GM21786 (cell line): ENCODE measurements at regions not wholly inside any gene's neighbourhood (a gene's known extent, or its start where the extent isn't known, plus 50 kb on each side); places are given as distances from the start of the nearest gene placed in this dataset.

ENCODE experiments used
- ATAC-seq: cut with Tn5 transposase; IDR thresholded peaks from one replicate; pipeline ENCODE4 v1.9.1; 2021; ENCODE audit not compliant: unreplicated experiment

DNA sequence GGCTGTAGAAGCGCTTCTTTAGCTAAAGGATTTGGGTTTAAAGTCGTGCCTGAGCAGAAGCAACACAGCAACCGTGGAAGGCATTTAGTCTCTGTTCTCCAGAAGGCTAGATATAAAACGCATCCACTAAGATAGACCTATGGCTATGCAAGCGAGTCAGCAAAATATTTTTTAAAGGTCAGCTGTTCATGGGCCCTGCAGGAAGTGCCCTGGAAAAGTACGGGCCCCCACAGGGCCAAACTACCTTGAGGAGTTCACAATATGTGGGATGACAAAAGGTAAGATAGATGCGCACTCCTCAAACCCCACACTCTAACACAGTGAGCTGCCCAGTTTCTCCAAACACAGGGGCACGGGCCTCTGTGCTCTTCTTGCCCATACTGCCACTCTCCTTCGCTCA, 261.6 kb downstream of the VPS13C start:
- no peak for ATAC-seq

DNA sequence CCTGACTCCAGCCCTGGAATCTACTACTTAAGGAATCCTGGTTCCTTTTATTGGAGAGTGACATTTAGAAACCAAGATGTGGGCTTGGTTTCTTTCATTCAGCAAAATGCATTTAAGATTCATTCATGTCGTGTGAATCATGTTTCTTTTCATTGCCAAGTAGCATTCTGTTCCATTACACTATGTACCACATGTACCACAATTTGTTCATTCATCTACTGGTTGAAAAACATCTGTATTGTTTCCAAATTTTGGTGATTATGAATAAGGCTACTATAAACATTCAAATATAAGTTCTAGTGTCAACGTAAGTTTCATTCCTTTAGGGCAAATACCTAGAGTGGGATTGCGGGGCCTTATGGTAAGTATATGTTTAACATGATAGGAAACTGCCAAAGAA, 264.2 kb downstream of the VPS13C start:
- ATAC-seq, result no peak

DNA sequence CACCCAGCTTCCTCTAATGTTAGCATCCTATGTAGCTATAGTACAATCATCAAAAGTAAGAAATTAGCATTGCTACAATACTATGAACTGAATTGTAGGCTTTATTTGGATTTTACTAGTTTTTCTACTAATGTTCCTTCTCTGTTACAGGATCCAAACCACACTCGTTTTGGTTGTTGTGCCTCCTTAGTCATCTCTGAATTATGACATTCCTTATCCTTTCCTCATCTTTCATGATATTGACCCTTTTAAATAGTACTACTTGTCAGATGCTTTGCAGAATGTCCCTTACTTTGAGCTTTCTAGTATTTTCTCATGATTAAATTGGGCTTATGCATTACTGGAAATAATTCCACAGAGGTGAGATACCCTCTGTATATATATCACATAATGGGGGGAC, 265.4 kb downstream of the VPS13C start:
- no peak for ATAC-seq

DNA sequence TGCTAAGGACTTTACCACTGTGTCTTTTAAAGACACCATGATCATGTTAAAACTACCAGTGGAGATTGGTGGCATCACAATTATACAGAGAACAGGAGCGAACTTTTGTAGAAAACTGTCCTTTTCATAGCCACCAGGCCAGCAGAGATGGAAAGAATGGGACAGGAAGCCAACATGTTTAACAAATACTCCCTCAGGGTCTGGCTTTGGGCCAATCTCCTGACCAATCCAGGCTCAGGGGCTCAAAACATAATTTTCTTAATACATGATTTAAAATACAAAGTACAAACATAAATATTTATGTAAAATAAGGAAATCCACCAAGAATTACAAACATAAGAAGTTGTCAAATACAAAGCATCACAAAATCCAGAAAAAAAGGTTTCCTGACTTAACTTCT, 266.0 kb downstream of the VPS13C start:
- ATAC-seq, result no peak

DNA sequence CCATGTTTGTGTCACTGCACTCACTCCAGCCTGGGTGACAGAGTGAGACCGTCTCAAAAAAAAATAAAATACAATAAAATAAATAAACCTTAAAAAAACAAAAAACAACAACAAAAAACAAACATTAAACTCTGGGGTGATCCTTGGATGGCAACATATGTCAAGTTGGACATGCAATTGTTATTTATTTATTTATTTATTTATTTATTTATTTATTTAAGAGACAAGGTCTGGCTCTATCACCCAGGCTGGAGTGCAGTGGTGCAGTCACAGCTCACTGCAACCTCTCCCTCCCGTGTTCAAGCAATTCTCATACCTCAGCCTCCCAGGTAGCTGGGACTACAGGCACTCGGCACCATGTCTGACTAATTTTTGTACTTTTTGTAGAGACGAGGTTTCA, 275.5 kb downstream of the VPS13C start:
- no peak for ATAC-seq

DNA sequence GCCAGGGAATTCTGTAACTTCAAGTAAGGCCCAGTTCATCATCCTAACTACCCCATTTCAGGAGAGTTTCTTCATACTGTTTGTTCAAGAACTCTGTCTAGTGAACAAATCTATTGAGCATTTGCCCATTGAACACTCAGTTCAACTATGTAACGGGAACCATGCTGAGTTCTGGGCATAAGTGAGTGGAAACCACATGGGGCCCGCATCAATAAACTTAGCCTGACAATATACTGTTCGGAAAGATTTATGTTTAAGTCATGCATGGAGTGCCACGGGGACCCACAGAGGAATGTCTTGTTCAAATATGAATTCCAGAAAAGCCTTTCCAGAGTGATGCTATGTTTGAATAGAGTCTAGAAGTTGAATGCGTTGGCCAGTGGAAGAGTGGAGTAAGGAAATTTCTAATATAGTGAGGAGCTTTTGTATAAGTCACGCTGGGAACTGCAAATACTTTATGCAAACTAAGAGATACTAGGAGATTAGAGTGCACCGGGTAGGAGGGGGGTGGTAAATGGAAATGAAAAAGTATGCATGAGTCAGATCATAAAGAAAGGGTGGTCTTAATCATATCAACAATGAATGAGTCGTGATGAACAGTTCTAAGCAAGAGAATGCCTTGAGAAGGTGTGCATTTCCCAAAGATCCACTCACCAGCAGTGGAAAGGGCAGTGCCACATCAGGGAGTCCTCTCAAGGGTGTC, 279.8 kb downstream of the VPS13C start:
- ATAC-seq, result no peak

DNA sequence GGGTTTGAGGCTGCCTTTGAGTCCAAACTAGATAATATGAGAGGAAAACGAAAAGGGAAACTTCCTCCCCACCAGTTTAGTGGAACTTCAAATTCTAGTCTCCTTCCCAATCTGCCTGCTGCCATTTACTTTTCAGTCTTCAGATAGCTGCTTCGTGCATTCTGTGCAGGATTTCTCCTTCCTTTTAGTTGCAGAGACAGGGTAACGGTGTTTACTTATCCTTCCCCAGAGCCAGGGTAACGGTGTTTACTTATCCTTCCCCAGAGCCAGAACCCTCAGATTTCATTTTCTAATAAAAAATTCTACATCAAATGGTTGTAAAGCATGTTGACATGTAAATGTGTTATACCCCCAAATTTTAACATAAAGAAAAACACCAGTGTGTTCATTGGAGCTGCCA, 282.6 kb downstream of the VPS13C start:
- ATAC-seq, result no peak

DNA sequence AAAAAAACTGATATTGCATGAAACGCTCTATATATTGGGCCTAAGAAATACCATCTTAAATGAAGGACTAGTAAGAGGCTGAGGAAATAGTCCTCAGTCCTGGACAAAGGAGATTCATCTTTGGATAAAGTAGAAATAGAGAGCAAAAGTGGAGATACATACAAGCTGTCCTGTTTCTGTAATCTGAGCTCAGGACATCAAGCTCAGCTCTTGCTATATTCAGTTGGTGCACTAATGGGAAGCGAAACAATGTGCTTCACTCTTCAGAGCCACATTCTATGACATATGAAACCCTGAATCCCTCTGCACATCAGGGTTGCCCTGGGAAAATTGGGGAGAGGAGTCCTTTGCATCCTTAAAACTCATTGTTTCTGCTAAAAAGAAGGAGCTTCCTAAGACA, 290.7 kb downstream of the VPS13C start:
- no peak for ATAC-seq

DNA sequence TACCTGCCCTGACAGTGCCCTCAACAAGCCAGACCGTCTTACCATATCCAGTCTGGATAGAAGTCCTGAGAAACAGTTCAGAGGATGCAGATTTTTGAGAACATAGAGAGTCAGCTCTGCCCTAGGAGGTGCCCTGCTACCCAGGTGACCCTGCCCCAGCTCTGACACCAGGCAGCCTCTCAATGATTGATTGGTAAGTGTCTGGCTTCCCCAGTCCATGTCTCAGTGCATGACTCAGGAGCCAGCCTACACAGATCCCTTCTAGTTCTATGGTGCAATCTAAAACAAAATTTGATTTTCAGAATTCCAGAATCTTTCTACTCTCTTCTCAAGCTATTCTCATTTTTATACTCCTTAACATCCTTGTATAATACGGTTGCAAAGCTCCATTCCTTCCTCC, 292.1 kb downstream of the VPS13C start:
- no peak for ATAC-seq

DNA sequence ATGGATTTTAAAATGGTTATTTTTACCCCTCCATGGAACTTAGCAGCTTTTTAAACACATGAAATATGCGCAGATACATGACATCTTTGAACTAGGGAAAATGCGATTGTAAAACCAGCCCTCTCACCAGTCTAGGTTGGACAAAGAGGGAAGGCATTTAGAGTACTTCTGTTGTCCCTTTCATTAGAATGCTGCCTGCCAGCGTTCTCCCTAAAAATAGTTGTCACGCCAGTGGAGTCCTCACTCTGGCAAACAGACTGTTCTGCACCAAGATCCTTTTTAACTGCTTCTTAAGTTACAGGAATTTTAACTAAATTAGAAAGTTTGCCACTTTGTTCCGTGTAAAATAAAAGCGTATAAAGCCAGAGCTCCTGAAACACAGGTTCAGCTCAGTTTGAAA, 295.3 kb downstream of the VPS13C start:
- ATAC-seq, result no peak

DNA sequence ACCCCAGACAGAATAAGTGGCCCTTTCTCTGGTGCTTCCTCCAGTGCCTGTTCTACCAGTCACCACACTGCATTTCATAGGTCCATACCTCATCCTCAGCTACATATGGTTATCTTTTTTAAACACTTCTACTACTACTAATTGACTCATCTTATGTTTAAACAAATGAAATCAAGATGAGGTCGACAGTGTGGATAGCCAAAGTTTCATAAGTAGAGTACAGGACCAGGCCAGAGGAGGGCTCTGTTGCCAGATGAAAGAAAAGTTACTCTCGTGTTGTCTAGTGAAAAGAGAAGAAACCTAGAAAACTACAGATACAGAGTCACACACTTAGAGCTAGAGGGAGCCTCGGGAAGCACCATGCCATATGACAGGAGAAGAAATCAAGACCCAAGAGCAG, 296.1 kb downstream of the VPS13C start:
- no peak for ATAC-seq

DNA sequence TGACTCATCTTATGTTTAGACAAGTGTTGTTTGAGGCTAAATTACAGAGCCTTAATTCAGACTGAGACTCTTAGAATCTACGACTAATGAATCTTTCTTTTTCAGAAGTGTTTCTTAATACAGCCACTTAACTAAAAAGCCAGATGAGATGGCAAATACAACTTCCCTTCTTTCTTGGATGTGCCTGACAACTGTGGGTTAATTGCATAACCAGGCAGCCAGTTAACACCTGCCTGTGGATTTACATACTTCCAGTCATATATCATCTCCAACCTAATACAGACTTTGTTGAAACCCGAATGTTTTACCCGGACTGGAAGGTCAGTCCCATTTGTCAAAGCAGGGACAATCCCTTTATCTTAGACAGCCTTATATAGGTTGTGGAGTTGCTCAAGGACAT, 297.6 kb downstream of the VPS13C start:
- ATAC-seq, result no peak

DNA sequence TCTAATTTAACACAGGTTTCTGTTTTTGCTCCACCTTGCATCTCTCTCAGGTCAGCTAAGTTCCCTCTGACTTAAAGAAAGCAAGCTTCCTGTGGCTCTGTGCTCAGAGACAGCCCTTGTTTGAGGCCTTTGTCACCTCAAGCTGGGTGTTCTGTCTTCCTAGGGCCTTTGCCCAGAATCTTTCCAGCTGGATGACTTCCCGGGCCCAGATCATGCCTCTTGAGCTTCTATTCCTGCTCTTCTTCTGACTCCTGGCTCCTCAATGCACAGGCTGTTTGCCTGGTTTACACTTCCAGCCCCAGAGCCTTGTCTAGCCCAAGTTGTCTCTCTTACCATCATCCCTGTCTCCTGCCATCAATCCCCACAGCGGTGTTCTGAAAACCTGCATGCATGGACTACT, 300.6 kb downstream of the VPS13C start:
- no peak for ATAC-seq

DNA sequence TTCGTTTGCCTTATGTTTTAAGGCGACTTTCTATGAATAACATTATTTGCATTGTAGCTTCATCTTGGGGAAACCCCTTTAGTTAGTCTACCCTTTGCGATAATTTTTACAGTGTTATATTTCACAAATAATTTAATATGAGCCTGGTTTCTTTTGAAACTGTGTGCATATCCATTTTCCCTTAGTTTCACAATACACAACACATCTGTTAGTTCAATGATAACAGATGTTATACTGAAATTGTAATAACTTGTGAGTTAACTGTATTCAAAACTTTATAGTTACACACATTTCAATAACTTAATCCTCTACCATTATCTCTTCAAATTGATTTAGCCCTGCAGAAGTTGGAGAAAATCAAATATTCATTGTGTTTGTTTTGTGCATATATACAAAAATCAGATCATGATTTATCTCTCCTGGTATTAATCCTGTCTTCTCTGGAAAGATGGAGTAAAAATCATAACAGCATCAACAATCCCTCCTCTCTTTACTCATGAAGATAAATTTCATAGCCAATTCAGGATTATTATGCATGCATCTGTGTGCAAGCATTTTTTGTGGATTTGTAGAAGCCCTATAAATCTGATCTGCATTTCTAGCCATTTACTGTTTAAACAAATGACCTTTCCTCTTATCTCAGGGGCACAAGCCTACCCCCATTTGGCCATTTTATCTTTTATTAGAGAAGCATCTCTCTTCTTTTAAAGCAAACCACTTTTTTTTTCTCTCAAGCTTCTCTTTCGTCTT, 304.0 kb downstream of the VPS13C start:
- ATAC-seq, result no peak

DNA sequence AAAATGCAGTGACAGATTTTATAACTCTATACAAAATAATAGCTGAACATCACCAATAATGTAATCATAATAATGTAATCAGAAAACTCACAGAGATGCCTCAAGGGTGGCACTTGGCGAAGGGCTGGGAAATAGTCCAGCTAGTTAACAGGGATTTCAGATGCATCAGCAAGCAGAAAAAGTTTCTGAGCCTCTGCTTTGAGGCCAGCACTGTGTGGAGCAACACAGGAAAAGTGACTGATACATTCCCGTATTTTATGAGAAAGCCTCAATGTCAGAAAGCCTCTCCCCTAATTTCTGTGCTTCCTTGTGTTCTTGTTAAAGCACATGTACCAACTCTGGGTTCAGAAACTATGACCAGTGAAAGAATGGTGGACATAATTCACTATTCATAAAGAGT, 304.8 kb downstream of the VPS13C start:
- no peak for ATAC-seq

DNA sequence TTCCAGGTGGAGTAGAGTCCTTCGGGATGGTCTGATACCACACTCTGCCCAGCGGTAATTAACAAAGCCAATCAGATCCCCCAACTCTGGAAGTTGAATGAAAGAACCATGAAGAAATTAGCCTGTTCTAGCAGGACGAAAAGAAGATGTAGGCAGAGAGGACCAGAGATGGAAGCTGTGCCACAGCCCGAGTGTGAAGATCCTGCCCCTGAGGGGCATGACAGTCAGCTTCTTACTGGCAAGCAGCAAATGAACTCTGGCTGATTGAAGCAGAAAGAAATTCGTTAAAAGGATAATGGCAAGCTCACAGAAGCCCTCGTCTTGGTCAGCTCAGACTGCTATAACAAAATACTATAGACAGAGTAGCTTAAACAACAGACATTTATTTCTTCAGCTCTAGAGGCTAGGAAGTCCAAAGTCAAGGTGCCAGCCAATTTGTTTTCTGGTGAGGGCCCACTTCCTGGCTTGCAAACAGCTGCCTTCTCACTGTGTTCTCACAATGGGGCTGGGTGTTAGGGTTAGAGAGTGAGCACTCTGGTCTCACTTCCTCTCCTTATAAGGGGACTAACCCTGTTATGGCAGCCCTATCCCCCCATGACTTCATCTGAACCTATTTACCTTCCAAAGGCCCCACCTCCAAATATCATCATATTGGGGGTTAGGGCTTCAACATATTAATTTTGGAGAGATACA, 307.1 kb downstream of the VPS13C start:
- ATAC-seq, result no peak

DNA sequence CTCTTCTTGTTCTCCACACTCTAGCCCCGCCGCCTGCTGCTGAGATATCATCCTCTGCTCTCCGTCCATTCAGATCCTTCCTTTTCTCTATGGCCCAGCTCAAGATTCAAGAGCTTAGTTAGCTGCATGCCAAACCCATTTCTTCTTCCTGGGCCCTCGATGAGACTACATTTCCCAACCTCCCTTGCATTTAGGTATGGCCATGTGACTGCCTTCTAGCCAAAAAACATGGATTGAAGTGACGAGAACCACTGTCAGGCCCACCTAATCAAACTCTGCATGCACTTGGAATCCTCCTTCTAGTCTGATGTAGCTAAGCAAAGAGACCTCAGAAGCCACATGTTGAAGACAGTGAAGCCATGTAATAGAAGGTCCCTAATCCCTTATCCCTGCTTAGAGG, 308.2 kb downstream of the VPS13C start:
- ATAC-seq, result no peak

DNA sequence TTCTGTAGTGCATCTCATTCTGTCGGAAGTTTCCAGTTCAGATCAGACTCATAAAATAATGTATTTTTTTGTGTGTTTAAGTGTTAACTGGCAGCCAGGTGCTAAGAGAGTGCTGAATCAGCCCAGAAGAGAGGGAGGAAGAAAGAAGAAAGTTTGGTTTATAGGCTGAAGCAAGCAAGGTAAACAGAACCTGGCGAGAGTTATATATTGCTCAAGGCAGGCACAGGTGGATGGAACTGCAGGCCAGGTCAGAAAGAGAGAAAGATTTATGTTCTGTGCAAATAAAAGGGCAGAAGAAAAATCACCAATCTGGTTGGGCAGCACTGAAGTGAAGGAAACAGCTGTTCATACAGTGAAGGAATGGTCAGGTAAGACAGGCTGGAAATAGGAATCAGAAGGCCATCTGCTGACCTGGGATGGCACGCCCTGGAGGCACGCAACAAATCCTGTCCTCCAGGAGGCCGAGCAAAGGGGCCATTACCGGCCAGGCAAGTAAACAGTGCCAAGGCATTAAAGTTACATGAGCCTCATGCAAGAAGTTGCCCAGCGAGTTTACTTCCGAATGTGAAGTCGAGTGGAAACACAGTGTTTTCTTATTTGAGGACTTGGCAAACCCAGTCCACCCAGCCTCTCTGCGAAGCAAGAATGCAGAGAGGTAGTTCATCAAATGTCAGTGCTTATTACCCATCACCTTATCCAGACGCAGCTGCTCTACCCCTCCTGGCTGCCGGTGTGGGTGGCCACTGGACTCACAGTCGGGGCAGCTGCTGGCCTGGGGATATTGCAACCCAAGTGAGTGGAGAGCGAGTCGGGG, 309.8 kb downstream of the VPS13C start:
- ATAC-seq, result no peak

DNA sequence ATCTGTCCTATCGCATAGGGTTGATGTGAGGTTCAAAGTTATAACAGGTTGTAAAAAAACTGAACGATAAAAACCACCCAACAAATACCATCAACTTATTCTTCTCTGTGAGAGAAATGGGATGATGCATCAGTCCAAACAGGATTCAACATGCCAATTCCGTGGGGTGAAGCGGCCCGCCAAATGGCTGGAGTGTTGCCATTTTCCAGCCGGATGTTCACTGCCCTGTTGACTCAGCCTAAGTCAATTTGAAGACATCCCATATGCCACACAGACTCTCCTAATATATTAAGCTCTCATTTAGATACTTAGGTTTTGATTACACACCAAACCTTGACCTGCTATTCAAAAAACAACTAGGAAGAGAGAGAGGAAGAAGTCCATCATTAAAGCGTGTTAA, 311.1 kb downstream of the VPS13C start:
- ATAC-seq, result no peak

DNA sequence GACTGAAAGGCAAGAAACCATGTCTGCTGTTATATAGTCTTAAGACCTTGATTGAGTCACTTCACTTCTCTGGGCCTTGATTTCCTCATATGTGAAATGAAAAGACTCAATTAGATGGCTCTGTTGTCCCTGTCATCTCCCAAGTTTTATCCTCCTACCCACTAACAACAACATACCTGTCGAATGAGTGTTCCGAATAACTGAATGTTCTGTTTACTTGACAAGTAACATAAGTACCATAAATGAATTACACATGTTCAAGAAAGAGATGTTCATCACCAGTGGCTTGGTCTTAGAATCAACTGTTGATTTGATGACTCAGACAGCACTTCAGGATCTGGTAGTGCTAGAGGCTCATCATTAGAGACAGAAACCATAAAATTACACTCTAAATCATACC, 311.7 kb downstream of the VPS13C start:
- ATAC-seq, result no peak

DNA sequence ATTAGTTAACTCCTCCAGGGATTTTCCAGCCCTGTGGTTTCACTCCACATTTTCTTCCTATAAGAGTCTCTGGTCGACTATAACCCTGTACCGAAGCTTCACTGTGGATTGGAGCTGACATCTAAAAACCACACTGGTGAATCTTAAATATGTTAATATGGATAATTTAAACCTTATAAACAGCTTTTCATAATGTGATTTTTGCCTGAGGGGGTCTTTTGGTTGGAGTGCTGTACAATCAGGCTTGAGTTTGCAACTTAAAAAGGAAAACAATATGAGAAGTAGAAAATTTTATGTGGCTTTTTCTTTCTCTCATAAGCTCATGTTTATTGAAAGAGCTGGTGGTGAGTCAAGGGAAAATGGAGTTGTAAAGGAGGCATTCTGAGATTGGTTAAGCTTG, 313.7 kb downstream of the VPS13C start:
- ATAC-seq, result no peak
